KBM-7 (cell line): ENCODE measurements at regions not wholly inside any gene's neighbourhood (a gene's known extent, or its start where the extent isn't known, plus 50 kb on each side); places are given as distances from the start of the nearest gene placed in this dataset.
"Not testable (repeated sequence)": the region's sequence is repeated elsewhere in the genome, so short reads cannot be mapped to it uniquely, and the experiment has no call there.

Experiments
- DNase-seq: peaks from one replicate; pipeline ENCODE4 v3.0.0-alpha.2; 2015
- in situ Hi-C: fragments of 300-500 bp; cut with MboI; formaldehyde crosslinking; loops from 2 replicates; pipeline ENCODE4 v1.14.3; 2020; ENCODE audit warnings: low sequenced_read_pairs, low pct_unique_long_range_greater_than_20kb, mixed read lengths

- DNase-seq = no peak
- in situ Hi-C loops = loop anchor here (10.0 kb wide), 1 partner anchor 282 kb away; no protein-coding TSS in a partner anchor
These were observed 112.8 kb upstream of the CARD11 start for GRCh38 chr7:3156508-3156907.

GRCh38 chr7:3157566-3158287, 114.1 kb upstream of the CARD11 start:
- in situ Hi-C loops = loop anchor here (10.0 kb wide), 1 partner anchor 283 kb away; no protein-coding TSS in a partner anchor
- DNase-seq = no peak

DNA sequence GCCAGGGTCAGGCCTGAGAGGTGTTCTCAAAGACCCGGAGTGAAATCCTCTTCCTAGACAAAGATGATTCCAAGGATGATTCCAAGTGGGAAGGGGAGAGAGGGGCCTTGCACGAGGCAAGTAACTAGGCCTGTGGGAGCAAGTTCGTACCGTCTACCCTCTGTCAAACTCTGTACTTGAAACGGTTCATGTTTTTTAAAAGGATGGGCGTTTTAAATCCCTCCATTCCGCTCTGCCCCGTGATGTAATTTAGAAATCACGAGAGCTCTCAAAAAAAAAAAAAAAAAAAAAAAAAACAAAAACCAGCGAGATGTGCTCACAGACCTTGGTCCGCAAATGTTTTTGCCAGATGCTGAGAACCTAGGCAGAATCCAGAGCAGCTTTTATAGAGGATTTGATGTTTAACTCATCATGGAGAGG, 114.7 kb upstream of the CARD11 start:
- DNase-seq = no peak
- in situ Hi-C loops = loop anchor here (10.0 kb wide), 1 partner anchor 284 kb away; no protein-coding TSS in a partner anchor

DNA sequence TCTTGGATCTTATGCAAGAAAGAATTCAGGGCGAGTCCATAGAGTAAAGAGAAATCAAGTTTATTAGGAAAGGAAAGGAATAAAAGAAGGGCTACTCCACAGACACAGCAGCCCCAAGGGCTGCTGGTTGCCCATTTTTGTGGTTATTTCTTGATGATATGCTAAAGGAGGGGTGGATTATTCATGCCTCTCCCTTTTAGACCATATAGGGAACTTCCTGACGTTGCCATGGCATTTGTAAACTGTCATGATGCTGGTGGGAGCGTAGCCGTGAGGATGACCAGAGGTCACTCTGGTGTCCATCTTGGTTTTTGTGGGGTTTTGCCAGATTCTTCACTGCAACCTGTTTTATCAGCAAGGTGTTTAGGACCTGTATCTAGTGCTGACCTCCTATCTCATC, 115.4 kb upstream of the CARD11 start:
- DNase-seq = no peak
- in situ Hi-C loops = loop anchor here (10.0 kb wide), 1 partner anchor 284 kb away; no protein-coding TSS in a partner anchor

DNA sequence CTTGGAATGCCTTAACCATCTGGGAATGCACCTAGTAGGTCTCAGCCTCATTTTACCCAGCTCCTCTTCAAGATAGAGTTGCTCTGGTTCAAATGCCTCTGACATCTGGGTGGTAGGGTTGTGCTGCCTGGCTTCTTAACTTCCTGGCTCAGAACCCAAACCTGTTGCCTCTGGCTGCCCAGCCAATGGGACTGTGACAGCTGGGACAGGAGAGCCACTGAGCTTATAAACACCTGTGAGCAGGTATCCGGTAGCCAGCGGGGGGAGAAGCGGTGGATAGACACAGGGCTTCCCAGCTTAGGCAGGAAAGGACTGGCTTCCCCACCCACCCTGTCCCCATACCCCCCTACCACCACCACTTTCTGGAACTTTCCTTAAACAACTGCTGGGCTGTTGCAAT, 115.8 kb upstream of the CARD11 start:
- no peak for DNase-seq
- in situ Hi-C loops = loop anchor here (10.0 kb wide), 1 partner anchor 285 kb away; no protein-coding TSS in a partner anchor

GRCh38 chr7:3159926-3160325, 116.3 kb upstream of the CARD11 start:
- in situ Hi-C loops = loop anchor here (10.0 kb wide), 1 partner anchor 285 kb away; no protein-coding TSS in a partner anchor
- not testable (repeated sequence) for DNase-seq

DNA sequence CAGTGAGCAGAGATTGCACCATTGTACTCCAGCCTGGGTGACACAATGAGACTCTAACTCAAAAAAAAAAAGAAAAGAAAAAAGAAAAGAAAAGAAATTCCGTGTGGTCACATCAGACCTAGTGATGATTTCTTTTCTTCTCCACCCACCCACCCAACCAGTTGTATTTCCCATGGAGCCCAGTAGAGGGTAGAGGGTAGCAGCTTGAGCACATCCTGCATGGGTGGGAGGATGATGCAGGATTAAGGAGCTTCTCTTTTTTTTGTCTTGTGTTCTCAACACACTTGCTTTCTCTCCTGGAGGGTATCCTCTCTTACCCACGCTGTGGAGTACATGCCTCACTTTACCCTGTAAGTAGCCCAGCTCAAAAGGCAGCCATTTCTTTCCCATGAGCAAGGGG, 118.6 kb upstream of the CARD11 start:
- peak; percentile 71 for DNase-seq
- in situ Hi-C loops = no loop called here

DNA sequence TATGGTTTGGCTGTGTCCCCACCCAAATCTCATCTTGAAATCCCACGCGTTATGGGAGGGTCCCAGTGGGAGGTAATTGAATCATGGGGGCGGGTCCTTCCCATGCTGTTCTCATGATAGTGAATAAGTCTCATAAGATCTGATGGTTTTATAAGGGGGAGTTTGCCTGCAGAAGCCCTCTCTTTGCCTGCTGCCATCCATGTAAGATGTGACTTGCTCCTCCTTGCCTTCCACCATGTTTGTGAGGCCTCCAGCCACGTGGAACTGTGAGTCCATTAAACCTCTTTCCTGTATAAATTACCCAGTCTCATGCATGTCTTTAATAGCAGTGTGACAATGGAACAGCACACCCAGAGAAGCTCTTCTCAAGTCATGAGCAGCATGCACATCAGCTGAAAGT, 119.1 kb upstream of the CARD11 start:
- in situ Hi-C loops = not testable (repeated sequence)

DNA sequence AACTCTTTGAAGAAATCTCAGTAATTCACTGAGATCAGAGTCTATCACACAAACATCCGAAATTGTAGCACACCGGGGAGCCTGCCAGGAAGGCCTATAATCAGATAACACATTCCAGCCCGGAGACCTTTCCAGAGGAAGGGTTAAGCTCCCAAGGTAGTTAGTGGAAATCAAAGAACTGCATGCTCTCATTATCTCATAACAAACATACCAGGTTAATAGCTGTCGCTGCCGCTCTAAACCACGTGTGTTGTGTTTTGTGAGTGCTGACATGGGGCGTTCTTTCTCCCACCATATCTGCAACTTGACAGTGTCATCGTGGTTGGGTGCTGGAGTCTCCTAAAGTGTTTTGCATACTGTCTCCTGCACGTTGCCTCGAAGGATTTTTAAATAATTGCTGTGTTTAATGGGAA, 120.7 kb upstream of the CARD11 start:
- in situ Hi-C loops = no loop called here
- no peak for DNase-seq

More for the DNA sequence above, 119.1 kb upstream of the CARD11 start:
- DNase-seq = not testable (repeated sequence)

- no peak for DNase-seq
- in situ Hi-C loops = no loop called here
These were observed 122.3 kb upstream of the CARD11 start for GRCh38 chr7:3165681-3166580.

DNA sequence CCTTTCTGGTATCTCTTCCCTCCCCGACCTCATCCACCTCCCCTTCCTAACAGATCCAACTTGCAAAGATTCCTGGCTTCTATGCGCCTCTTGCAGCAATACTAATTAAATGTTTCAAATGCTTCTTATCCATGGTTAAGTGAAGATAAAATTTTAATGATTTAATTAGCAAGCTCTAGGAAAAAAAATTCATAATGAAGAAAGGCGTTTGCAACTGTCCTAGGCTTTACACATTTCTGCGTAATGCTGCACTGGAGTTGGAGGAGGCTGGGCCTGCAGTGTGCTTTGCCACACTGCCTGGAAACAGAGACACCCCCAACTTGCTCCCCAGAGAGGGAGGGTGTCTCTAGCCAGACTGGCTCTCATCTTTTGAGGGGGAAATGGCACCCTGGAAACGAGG, 123.9 kb upstream of the CARD11 start:
- no peak for DNase-seq
- in situ Hi-C loops = no loop called here

GRCh38 chr7:3168370-3168769, 124.7 kb upstream of the CARD11 start:
- no peak for DNase-seq
- in situ Hi-C loops = no loop called here

- DNase-seq = no peak
These were observed 125.2 kb upstream of the CARD11 start for GRCh38 chr7:3168869-3169268.

DNA sequence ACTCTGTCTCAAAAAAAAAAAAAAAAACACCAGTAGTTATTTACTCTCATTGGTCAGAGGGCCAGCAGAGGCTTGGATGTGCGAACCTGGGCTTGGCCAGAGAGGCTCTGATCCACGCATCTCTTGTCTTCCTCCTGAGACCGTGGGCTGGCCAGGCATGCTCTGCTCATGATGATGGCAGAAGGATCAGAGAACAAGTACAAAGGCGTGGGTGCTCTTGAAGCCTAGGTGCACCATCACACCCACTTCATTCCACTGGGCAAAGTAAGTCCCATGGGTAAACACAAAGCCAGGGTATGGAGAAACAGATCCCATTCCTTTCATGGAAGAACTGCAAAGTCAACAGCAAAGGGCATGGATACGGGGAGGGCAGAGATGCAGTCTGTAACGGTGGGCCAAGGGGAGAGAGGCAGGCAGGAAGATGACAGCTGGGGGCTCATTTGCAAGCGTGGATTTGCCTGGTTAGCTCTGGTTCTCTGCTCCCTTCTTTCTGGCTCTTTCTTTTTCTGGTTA, 128.2 kb upstream of the SDK1 start:
- in situ Hi-C loops = no loop called here
- DNase-seq = no peak

More at GRCh38 chr7:3168869-3169268, 125.2 kb upstream of the CARD11 start:
- in situ Hi-C loops = no loop called here

DNA sequence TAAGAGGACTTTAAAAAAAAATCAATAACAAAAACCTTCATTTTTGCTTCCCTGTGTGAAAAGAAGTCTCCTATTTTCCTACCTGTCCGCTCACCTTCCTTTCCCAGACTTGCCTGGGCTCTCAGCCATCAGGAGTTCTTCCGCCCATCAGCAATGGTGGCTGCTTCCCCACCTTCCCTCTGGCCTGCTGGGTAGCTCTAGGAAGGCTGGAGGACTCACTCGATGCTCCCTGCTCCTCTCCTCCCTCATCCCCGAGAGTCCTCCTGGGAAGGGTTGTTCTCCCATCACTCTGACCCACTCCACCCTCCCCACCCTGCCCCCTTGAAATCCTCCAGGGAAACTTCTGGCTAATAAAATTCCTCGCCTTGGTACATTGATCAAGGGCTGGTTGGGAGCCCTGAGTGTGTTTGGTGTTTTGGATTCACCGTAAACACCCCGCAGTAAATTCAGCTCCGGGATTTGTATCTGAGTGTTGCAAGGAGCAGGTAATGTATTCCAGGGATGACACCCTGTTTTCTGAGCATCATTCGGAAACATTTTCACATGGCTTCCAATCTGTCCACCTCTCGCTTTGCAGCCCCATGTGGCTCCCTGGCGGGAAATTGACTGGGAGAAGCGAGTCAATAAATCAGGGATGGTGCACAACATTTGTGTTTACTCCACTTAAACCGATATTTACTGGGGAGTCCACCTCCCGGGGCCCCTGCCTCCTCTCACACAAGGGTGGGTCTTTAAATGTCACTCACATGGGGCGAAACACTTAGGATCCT, 126.4 kb upstream of the SDK1 start:
- in situ Hi-C loops = no loop called here
- DNase-seq = no peak

DNA sequence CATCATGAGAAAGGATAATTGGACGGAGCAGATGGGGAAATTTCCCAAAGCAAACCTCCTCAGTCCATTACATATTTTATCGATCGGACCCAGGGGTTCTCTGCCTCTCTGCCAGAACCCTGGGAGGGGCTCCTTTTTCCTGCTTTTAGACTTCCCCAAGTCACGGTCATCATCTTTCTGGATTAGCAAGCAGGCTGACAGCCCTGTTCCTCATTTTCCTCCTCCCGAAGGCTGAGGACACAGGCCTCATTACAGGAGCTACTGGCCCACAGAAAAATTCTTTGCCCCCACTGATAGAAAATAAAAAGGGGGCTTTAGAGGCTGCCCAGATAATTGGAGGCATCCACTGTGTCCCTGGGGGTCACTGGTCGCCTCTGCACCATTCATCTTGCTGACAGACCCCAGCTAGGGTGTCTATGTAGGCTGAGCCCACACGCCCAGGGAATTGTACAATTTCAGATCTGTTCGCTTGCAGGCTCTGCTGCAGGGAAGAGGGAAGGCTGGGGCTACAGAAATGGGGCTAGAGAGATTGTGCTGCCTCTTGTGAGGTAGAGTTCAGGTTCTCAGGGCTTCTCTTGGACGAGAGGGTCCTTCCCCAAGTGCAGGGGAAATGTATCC, 125.7 kb upstream of the SDK1 start:
- in situ Hi-C loops = no loop called here
- no peak for DNase-seq

DNA sequence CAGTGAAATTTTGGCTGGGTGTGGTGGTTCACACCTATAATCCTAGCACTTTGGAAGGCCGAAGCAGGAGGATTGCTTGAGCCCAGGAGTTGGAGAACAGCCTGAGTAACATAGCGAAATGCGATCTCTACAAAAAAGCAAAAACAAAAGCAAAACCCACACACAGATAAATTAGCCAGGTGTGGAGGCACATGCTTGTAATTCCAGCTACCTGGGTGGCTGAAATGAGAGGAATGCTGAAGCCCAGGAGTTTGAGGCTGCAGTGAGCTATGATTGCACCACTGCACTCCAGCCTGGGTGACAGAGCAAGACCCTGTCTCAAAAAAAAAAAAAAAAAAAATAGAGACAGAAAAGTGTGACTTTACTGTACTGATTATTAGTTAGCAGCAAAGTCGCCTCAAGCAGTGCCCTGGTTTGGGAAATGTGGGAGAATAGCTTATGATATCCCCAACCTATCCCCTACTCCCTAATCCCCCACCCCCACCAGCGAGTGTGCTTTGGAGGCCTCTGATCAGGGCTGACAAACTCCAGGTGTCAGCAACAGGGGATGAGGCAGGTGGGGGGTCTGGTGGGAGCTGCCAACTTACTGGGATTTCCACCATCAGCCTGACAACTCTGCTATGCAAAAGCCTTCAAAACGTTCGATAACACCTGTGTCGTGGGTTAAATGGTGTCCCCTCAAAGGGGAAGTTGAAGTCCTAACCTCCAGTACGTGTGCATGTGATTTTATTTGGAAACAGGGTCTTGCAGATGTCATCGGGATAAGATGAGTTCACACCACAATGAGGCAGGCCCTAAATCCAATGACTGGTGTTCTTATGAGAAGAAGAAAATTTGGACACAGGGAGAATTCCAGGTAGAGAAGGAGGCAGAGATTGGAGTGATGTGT, 124.7 kb upstream of the SDK1 start:
- in situ Hi-C loops = no loop called here
- DNase-seq = no peak

DNA sequence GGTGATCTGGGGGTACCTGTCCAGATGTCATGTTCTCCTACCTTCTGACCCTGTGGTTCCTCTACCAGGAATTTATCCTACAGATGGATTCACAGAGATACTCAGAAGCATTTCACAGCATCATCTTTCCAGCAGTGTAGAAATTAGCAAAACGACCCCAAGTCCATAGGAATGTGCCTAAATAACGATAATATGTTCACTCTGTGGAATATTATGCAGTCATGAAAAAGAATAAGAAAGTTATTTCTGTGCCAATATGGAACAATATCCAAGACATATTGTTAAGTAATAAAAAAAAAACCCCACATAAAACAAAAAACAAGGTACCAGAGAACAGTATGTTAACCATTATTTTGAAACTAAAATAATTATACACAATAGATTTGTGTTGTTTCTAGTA, 123.8 kb upstream of the SDK1 start:
- in situ Hi-C loops = no loop called here
- DNase-seq = no peak
